ENCODE measurements at regions not wholly inside any gene's neighbourhood (a gene's known extent, or its start where the extent isn't known, plus 50 kb on each side); places are given as distances from the start of the nearest gene placed in this dataset.

GRCh38 chr14:51449681-51450080, 202.0 kb upstream of the FRMD6 start:
- Histone ChIP-seq H3K4me1 (ENCODE audit: control insufficient read depth, insufficient read depth, low read length, poor library complexity, severe bottlenecking) (no peaks in the 10 kb centered on the region), H3K27me3 (replicated peaks; ENCODE audit: control insufficient read depth, insufficient read depth, low read length, poor library complexity, severe bottlenecking) (no peaks in the 10 kb centered on the region), H3K9me3 (ENCODE audit: control insufficient read depth, low read length) (no peaks in the 10 kb centered on the region), H3K4me3 (ENCODE audit: insufficient read depth, low read depth, low read length, poor library complexity, severe bottlenecking) (no peak overlapping the region), H3K27ac (ENCODE audit: insufficient read depth, low read length, poor library complexity, severe bottlenecking) (no peak overlapping the region), H3K36me3 (ENCODE audit: control insufficient read depth, insufficient read depth, low read length) (no peaks in the 10 kb centered on the region)
- DNase-seq, result no peak

- Histone ChIP-seq H3K27me3 (replicated peaks; ENCODE audit: control insufficient read depth, insufficient read depth, low read length, poor library complexity, severe bottlenecking) (no peaks in the 10 kb centered on the region), H3K27ac (ENCODE audit: insufficient read depth, low read length, poor library complexity, severe bottlenecking) (no peak overlapping the region), H3K4me1 (ENCODE audit: control insufficient read depth, insufficient read depth, low read length, poor library complexity, severe bottlenecking) (no peaks in the 10 kb centered on the region), H3K36me3 (ENCODE audit: control insufficient read depth, insufficient read depth, low read length) (no peaks in the 10 kb centered on the region), H3K4me3 (ENCODE audit: insufficient read depth, low read depth, low read length, poor library complexity, severe bottlenecking) (no peak overlapping the region), H3K9me3 (ENCODE audit: control insufficient read depth, low read length) (no peaks in the 10 kb centered on the region)
- DNase-seq, result no peak
These were observed 200.1 kb upstream of the FRMD6 start for GRCh38 chr14:51451561-51451960.

GRCh38 chr14:51453869-51454268, 197.8 kb upstream of the FRMD6 start:
- DNase-seq, result no peak
- H3K36me3 ChIP-seq (ENCODE audit: control insufficient read depth, insufficient read depth, low read length), result no peaks in the 10 kb centered on the region
- H3K27me3 ChIP-seq (replicated peaks; ENCODE audit: control insufficient read depth, insufficient read depth, low read length, poor library complexity, severe bottlenecking), result no peaks in the 10 kb centered on the region
- H3K4me1 ChIP-seq (ENCODE audit: control insufficient read depth, insufficient read depth, low read length, poor library complexity, severe bottlenecking), result no peaks in the 10 kb centered on the region
- H3K4me3 ChIP-seq (ENCODE audit: insufficient read depth, low read depth, low read length, poor library complexity, severe bottlenecking), result no peak overlapping the region
- no peaks in the 10 kb centered on the region for H3K9me3 ChIP-seq (ENCODE audit: control insufficient read depth, low read length)
- no peak overlapping the region for H3K27ac ChIP-seq (ENCODE audit: insufficient read depth, low read length, poor library complexity, severe bottlenecking)

- Histone ChIP-seq H3K4me1 (ENCODE audit: control insufficient read depth, insufficient read depth, low read length, poor library complexity, severe bottlenecking) (no peaks in the 10 kb centered on the region), H3K27me3 (replicated peaks; ENCODE audit: control insufficient read depth, insufficient read depth, low read length, poor library complexity, severe bottlenecking) (no peaks in the 10 kb centered on the region), H3K27ac (ENCODE audit: insufficient read depth, low read length, poor library complexity, severe bottlenecking) (no peak overlapping the region), H3K36me3 (ENCODE audit: control insufficient read depth, insufficient read depth, low read length) (no peaks in the 10 kb centered on the region), H3K4me3 (ENCODE audit: insufficient read depth, low read depth, low read length, poor library complexity, severe bottlenecking) (no peak overlapping the region), H3K9me3 (ENCODE audit: control insufficient read depth, low read length) (no peaks in the 10 kb centered on the region)
- no peak for DNase-seq
These were observed 197.4 kb upstream of the FRMD6 start for GRCh38 chr14:51454351-51454750.

GRCh38 chr14:51455041-51455835, 196.5 kb upstream of the FRMD6 start:
- H3K36me3 ChIP-seq (ENCODE audit: control insufficient read depth, insufficient read depth, low read length), result no peaks in the 10 kb centered on the region
- H3K9me3 ChIP-seq (ENCODE audit: control insufficient read depth, low read length), result no peaks in the 10 kb centered on the region
- no peak overlapping the region for H3K27ac ChIP-seq (ENCODE audit: insufficient read depth, low read length, poor library complexity, severe bottlenecking)
- no peaks in the 10 kb centered on the region for H3K4me1 ChIP-seq (ENCODE audit: control insufficient read depth, insufficient read depth, low read length, poor library complexity, severe bottlenecking)
- no peak for DNase-seq
- H3K4me3 ChIP-seq (ENCODE audit: insufficient read depth, low read depth, low read length, poor library complexity, severe bottlenecking), result no peak overlapping the region
- H3K27me3 ChIP-seq (replicated peaks; ENCODE audit: control insufficient read depth, insufficient read depth, low read length, poor library complexity, severe bottlenecking), result no peaks in the 10 kb centered on the region

GRCh38 chr14:51457843-51458562, 193.7 kb upstream of the FRMD6 start:
- Histone ChIP-seq H3K4me1 (ENCODE audit: control insufficient read depth, insufficient read depth, low read length, poor library complexity, severe bottlenecking) (no peaks in the 10 kb centered on the region), H3K36me3 (ENCODE audit: control insufficient read depth, insufficient read depth, low read length) (no peaks in the 10 kb centered on the region), H3K27me3 (replicated peaks; ENCODE audit: control insufficient read depth, insufficient read depth, low read length, poor library complexity, severe bottlenecking) (no peaks in the 10 kb centered on the region), H3K4me3 (ENCODE audit: insufficient read depth, low read depth, low read length, poor library complexity, severe bottlenecking) (no peak overlapping the region), H3K27ac (ENCODE audit: insufficient read depth, low read length, poor library complexity, severe bottlenecking) (no peak overlapping the region), H3K9me3 (ENCODE audit: control insufficient read depth, low read length) (no peaks in the 10 kb centered on the region)
- no peak for DNase-seq

- H3K36me3 ChIP-seq (ENCODE audit: control insufficient read depth, insufficient read depth, low read length), result no peaks in the 10 kb centered on the region
- H3K4me3 ChIP-seq (ENCODE audit: insufficient read depth, low read depth, low read length, poor library complexity, severe bottlenecking), result no peak overlapping the region
- no peaks in the 10 kb centered on the region for H3K27me3 ChIP-seq (replicated peaks; ENCODE audit: control insufficient read depth, insufficient read depth, low read length, poor library complexity, severe bottlenecking)
- H3K4me1 ChIP-seq (ENCODE audit: control insufficient read depth, insufficient read depth, low read length, poor library complexity, severe bottlenecking), result no peaks in the 10 kb centered on the region
- no peak overlapping the region for H3K27ac ChIP-seq (ENCODE audit: insufficient read depth, low read length, poor library complexity, severe bottlenecking)
- DNase-seq, result no peak
- no peaks in the 10 kb centered on the region for H3K9me3 ChIP-seq (ENCODE audit: control insufficient read depth, low read length)
These were observed 193.2 kb upstream of the FRMD6 start for GRCh38 chr14:51458563-51458955.

- no peak for DNase-seq
- Histone ChIP-seq H3K4me1 (ENCODE audit: control insufficient read depth, insufficient read depth, low read length, poor library complexity, severe bottlenecking) (no peaks in the 10 kb centered on the region), H3K9me3 (ENCODE audit: control insufficient read depth, low read length) (no peaks in the 10 kb centered on the region), H3K4me3 (ENCODE audit: insufficient read depth, low read depth, low read length, poor library complexity, severe bottlenecking) (no peak overlapping the region), H3K36me3 (ENCODE audit: control insufficient read depth, insufficient read depth, low read length) (no peaks in the 10 kb centered on the region), H3K27ac (ENCODE audit: insufficient read depth, low read length, poor library complexity, severe bottlenecking) (no peak overlapping the region), H3K27me3 (replicated peaks; ENCODE audit: control insufficient read depth, insufficient read depth, low read length, poor library complexity, severe bottlenecking) (no peaks in the 10 kb centered on the region)
These were observed 191.7 kb upstream of the FRMD6 start for GRCh38 chr14:51460011-51460410.

- H3K9me3 ChIP-seq (ENCODE audit: control insufficient read depth, low read length), result no peaks in the 10 kb centered on the region
- DNase-seq, result no peak
- no peaks in the 10 kb centered on the region for H3K27me3 ChIP-seq (replicated peaks; ENCODE audit: control insufficient read depth, insufficient read depth, low read length, poor library complexity, severe bottlenecking)
- H3K4me3 ChIP-seq (ENCODE audit: insufficient read depth, low read depth, low read length, poor library complexity, severe bottlenecking), result no peak overlapping the region
- no peak overlapping the region for H3K27ac ChIP-seq (ENCODE audit: insufficient read depth, low read length, poor library complexity, severe bottlenecking)
- H3K36me3 ChIP-seq (ENCODE audit: control insufficient read depth, insufficient read depth, low read length), result no peaks in the 10 kb centered on the region
- H3K4me1 ChIP-seq (ENCODE audit: control insufficient read depth, insufficient read depth, low read length, poor library complexity, severe bottlenecking), result no peaks in the 10 kb centered on the region
These were observed 189.5 kb upstream of the FRMD6 start for GRCh38 chr14:51462182-51462581.

- Histone ChIP-seq H3K4me1 (ENCODE audit: control insufficient read depth, insufficient read depth, low read length, poor library complexity, severe bottlenecking) (no peaks in the 10 kb centered on the region), H3K27me3 (replicated peaks; ENCODE audit: control insufficient read depth, insufficient read depth, low read length, poor library complexity, severe bottlenecking) (no peaks in the 10 kb centered on the region), H3K27ac (ENCODE audit: insufficient read depth, low read length, poor library complexity, severe bottlenecking) (no peak overlapping the region), H3K9me3 (ENCODE audit: control insufficient read depth, low read length) (no peaks in the 10 kb centered on the region), H3K36me3 (ENCODE audit: control insufficient read depth, insufficient read depth, low read length) (no peaks in the 10 kb centered on the region), H3K4me3 (ENCODE audit: insufficient read depth, low read depth, low read length, poor library complexity, severe bottlenecking) (no peak overlapping the region)
- no peak for DNase-seq
These were observed 189.0 kb upstream of the FRMD6 start for GRCh38 chr14:51462706-51463105.

Measured in effector memory CD4-positive, alpha-beta T cell (primary cell).